Vagina (tissue), 2 donors: ENCODE measurements at regions not wholly inside any gene's neighbourhood (a gene's known extent, or its start where the extent isn't known, plus 50 kb on each side); places are given as distances from the start of the nearest gene placed in this dataset.

ENCODE experiments used
- DNase-seq, 2 donors: peaks; one replicate each; pipeline ENCODE4 v3.0.0-alpha.2; 2017; ENCODE audit errors: extremely low spot score in 2 of 2
- H3K27ac ChIP-seq: fragments of 200-600 bp; sonication (generic); one replicate; pipeline ENCODE4 v1.5.1; 2019
- H3K27me3 ChIP-seq: fragments of 200-600 bp; sonication (generic); one replicate; pipeline ENCODE4 v1.5.1; 2019
- H3K36me3 ChIP-seq, 2 donors: fragments of 200-600 bp; sonication (generic); one replicate each; pipeline ENCODE4 v1.5.1; 2017 to 2019
- H3K4me1 ChIP-seq: fragments of 200-600 bp; sonication (generic); one replicate; pipeline ENCODE4 v1.5.1; 2019
- H3K4me3 ChIP-seq, 2 donors: fragments of 200-600 bp; sonication (generic); 1 replicate in 1 of 2; 2 replicates in 1 of 2; pipeline ENCODE4 v1.5.1; 2016 to 2019
- H3K9me3 ChIP-seq: fragments of 200-600 bp; sonication (generic); one replicate; pipeline ENCODE4 v1.5.1; 2019
- CTCF ChIP-seq, 3 experiments: fragments of 450-650 bp in 2 of 3; fragments of 200-600 bp in 1 of 3; sonication (generic) in 1 of 3; IDR thresholded peaks; one replicate each; pipeline ENCODE4 v1.5.1; 2017 to 2019; ENCODE audit warnings: antibody characterized with exemption in 3 of 3, mild to moderate bottlenecking in 2 of 3, moderate library complexity in 2 of 3
- POLR2A ChIP-seq, 2 donors: fragments of 450-650 bp; IDR thresholded peaks; one replicate each; pipeline ENCODE4 v1.6.1; 2017; ENCODE audit warnings: antibody characterized with exemption in 2 of 2, mild to moderate bottlenecking in 2 of 2, moderate library complexity in 2 of 2
- POLR2AphosphoS5 ChIP-seq, 2 donors: sonication (generic); formaldehyde crosslinking; IDR thresholded peaks; one replicate each; pipeline ENCODE4 v1.9.0; 2017; ENCODE audit warnings: antibody characterized with exemption in 2 of 2, mild to moderate bottlenecking in 2 of 2, low read depth in 1 of 2; ENCODE audit not compliant: insufficient read depth in 1 of 2
- intact Hi-C: fragments of 100-400 bp; cut with DNase I; formaldehyde crosslinking; loops from one replicate; pipeline ENCODE4 v1.15.1; 2023

DNA sequence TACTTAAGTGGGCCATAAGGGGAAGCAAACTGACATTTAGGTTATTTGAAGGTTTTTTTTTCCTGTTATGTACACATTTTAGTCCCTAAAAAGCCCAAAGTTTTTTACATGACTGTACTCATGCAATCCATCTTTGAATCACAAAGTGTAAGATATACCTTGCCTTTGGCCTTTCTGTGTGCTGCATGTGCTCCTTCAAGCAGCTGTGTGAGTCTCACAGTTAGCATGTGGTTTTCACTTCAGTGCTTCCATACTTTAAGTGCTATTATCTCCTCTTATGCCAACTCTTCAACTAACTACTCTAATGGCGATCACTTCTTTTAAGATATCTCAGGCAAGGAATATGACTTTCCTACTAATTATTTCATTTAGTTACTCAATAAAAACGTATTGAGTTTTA lies 597.1 kb upstream of the ACVR2A start:
- intact Hi-C loops, result no loop called here
- Histone ChIP-seq H3K27me3 (no peaks in the 10 kb centered on the region), H3K27ac (no peak overlapping the region), H3K4me3 (no peak overlapping the region), H3K4me1 (no peaks in the 10 kb centered on the region), H3K36me3 (no peaks in the 10 kb centered on the region), H3K9me3 (no peaks in the 10 kb centered on the region)
- DNase-seq, result no peak
- no peak for TF ChIP-seq POLR2AphosphoS5 (IDR thresholded peaks at IDR 0.05; ENCODE audit: insufficient read depth in 1 of 2, low read depth in 1 of 2)
- no peak for TF ChIP-seq POLR2A (IDR thresholded peaks at IDR 0.05)
- no peak for TF ChIP-seq CTCF (IDR thresholded peaks at IDR 0.05)

DNA sequence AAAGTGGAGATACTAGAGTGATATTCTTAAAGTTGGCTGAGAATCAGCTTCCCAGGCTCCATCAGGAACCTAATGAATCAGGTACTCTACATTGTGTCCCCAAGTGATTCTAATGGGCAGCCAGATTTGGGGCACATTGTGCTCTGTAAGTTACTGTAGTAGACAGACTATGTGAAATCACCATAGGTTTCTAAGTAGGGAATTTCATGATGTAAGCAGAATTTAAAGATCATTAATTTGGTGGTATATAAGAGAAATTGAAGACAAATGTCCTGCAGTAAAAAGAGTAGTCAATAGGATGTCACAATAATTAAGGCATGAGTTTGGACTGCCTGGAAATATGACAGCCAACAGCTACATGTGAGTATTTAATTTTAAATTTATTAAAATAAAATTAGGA lies 602.4 kb upstream of the ACVR2A start:
- no peak for DNase-seq
- H3K4me1 ChIP-seq, result no peaks in the 10 kb centered on the region
- no peaks in the 10 kb centered on the region for H3K36me3 ChIP-seq
- H3K27me3 ChIP-seq, result no peaks in the 10 kb centered on the region
- H3K4me3 ChIP-seq, result no peak overlapping the region
- intact Hi-C loops, result no loop called here
- TF ChIP-seq CTCF (IDR thresholded peaks at IDR 0.05), result no peak
- TF ChIP-seq POLR2A (IDR thresholded peaks at IDR 0.05), result no peak
- no peak for TF ChIP-seq POLR2AphosphoS5 (IDR thresholded peaks at IDR 0.05; ENCODE audit: insufficient read depth in 1 of 2, low read depth in 1 of 2)
- H3K27ac ChIP-seq, result no peak overlapping the region
- no peaks in the 10 kb centered on the region for H3K9me3 ChIP-seq

DNA sequence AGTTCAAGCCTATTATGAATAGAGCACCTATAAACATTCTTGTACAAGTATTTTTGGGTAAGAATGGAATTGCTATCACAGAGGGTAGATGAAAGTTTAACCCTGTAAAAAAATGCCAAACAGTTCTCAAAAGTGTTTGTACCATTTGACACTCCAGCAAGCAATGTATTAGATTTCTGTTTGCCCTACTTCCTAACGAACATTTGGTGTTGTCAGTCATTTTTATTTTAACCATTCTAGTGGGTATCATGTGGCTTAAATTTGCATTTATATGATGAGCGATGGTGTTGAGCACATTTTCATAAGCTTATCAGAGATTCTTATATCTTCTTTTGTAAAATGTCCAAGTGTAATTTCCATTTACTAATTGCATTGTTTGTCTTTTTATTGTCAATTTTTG lies 608.2 kb upstream of the ACVR2A start:
- Histone ChIP-seq H3K36me3 (no peaks in the 10 kb centered on the region), H3K4me3 (no peak overlapping the region), H3K9me3 (no peaks in the 10 kb centered on the region), H3K27ac (no peak overlapping the region), H3K4me1 (no peaks in the 10 kb centered on the region), H3K27me3 (no peaks in the 10 kb centered on the region)
- DNase-seq, result no peak
- TF ChIP-seq CTCF (IDR thresholded peaks at IDR 0.05) (no peak), POLR2AphosphoS5 (IDR thresholded peaks at IDR 0.05; ENCODE audit: insufficient read depth in 1 of 2, low read depth in 1 of 2) (no peak), POLR2A (IDR thresholded peaks at IDR 0.05) (no peak)
- intact Hi-C loops, result no loop called here

- Histone ChIP-seq H3K4me1 (no peaks in the 10 kb centered on the region), H3K9me3 (no peaks in the 10 kb centered on the region), H3K27ac (no peak overlapping the region), H3K27me3 (no peaks in the 10 kb centered on the region), H3K4me3 (no peak overlapping the region), H3K36me3 (no peaks in the 10 kb centered on the region)
- TF ChIP-seq POLR2AphosphoS5 (IDR thresholded peaks at IDR 0.05; ENCODE audit: insufficient read depth in 1 of 2, low read depth in 1 of 2) (no peak), CTCF (IDR thresholded peaks at IDR 0.05) (no peak), POLR2A (IDR thresholded peaks at IDR 0.05) (no peak)
- intact Hi-C loops, result no loop called here
- DNase-seq, result no peak
Observed at GRCh38 chr2:147232225-147232669, 612.6 kb upstream of the ACVR2A start.

DNA sequence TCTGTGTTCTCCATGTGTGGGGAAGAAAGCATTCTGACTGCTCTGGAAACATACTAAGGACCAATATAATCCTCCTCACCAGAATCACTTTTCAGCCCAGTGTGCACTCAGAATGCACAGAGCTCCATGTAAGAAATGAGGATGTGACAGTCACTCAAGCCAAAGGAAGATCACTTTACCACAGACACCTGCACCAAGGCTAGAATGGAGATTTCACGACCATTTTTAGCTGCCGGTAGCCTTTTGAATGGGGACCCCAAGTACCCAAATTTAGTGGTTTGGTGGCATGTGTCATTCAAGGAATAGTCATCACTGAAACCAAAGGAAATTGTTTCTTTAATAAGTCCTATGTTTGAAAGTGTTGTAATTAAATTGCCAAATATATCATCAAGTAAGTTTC lies 613.2 kb upstream of the ACVR2A start:
- H3K27me3 ChIP-seq, result no peaks in the 10 kb centered on the region
- H3K9me3 ChIP-seq, result no peaks in the 10 kb centered on the region
- no peak overlapping the region for H3K27ac ChIP-seq
- no peaks in the 10 kb centered on the region for H3K36me3 ChIP-seq
- no peak overlapping the region for H3K4me3 ChIP-seq
- no peaks in the 10 kb centered on the region for H3K4me1 ChIP-seq
- TF ChIP-seq POLR2A (IDR thresholded peaks at IDR 0.05), result no peak
- TF ChIP-seq CTCF (IDR thresholded peaks at IDR 0.05), result no peak
- TF ChIP-seq POLR2AphosphoS5 (IDR thresholded peaks at IDR 0.05; ENCODE audit: insufficient read depth in 1 of 2, low read depth in 1 of 2), result no peak
- no peak for DNase-seq
- intact Hi-C loops, result no loop called here
